ENCODE measurements at regions not wholly inside any gene's neighbourhood (a gene's known extent, or its start where the extent isn't known, plus 50 kb on each side); places are given as distances from the start of the nearest gene placed in this dataset.
"Not testable (repeated sequence)": the region's sequence is repeated elsewhere in the genome, so short reads cannot be mapped to it uniquely, and the experiment has no call there.

DNA sequence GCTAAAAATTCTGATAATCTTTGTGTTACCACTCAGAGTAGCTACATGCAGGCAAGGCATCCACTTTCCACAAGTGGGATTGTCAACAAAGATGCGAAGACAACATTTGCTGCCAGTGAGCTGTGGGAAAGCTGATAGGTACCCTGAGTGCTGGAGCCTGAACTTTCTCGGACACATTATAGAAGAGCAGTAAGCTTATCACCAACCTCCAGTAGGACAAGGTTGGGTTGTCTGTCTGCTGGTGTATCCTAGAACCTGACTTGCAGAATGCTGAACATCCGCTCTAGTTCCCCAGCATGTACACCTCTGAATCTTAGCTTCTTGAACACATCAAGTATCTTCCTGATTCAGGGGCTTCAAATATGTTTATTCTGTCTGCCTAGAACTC is 103.8 kb upstream of the PPM1H start:
- no peak for DNase-seq (ENCODE audit: low spot score)

DNA sequence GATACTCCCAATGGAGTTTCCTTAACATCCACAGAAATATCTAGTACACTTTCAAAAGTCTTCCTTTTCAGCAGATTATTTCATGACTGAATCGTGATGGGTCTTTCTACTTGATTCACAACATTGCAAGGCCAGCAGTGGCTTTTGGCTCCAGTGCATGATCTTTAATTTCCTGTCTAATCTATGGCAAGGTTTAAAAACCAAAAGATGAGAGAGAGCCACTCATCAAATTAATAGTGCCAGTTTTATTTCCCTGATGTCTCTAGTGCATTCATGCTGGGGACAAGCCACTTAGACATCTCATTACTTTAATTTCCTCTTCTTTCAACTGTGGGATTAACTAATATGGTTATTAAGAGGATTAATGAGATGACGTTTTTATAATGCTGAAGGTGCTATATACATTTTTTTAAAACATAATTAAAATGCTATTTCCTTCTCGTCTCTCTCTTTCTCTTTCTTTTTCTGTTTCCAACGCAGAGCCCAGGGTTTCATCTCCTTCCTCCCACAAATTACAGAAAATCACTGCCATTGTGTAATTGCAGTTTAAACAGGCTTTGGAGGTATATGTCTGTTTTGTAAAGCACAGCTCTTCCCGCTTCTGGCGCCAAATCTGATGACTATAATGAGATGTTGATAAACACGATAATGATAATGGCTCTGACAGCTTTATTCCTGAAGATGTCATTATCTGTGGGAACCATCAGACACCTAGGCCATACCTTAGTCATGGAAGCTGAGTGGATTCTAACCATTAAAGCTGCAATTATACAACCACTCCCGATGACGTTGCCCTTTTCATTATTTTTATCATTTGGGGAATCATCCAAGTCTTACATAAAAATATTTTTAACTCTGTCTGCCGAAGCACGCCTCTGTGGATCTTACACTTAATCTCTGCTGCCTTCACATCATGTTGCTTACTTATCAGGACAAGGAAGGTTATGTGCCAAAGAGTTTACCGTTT is 103.1 kb upstream of the PPM1H start:
- DNase-seq (ENCODE audit: low spot score): no peak

DNA sequence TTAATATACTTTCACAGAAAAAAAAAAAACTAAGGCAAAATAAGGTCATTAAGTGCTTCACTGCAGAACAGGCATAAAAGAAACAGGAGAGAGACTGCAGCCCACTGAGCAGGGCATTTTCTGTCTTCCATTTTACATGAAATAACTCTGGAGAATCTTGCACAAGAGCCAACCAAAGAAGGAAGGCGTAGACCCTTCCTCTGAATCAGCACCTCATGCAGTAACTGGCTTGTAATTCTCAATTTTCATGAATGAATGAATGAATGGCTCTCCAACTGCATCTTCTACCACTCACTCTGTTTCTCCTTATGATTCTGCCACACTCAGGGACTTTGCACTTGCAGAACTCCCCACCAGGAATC is 102.0 kb upstream of the PPM1H start:
- no peak for DNase-seq (ENCODE audit: low spot score)

DNA sequence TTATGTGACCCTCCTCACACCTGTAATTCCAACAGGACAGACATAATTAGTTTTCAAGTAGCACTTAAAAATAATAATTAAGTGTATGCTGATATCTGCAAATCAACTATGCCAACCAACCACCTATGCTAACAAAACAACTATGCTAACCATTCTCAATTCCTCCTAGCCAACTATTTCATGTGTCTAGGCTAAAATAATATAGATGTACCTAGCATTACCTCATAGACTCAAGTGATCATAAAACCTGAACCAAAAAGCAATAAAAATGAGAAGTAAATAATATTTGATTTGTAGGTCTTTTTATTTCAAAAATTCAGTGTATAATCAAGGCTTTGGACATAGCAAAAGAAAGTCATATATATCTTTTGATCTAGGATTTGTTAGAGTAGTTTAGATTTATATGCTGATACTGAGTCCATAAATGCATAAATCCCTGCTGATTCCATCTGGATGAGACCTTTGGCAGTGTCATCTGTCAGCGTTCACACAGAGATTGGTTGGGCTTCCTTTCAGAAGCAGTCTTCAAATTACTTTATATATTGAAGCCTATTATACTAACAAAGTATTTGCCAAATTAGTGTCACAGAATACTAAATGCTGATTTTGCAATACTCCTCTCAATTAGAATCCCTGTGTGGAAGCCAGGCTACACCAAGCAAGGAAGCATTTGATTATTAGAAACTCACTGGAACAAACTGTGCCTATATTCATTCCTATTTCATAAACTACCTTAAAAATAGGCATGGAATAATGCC is 101.4 kb upstream of the PPM1H start:
- DNase-seq (ENCODE audit: low spot score): no peak

DNA sequence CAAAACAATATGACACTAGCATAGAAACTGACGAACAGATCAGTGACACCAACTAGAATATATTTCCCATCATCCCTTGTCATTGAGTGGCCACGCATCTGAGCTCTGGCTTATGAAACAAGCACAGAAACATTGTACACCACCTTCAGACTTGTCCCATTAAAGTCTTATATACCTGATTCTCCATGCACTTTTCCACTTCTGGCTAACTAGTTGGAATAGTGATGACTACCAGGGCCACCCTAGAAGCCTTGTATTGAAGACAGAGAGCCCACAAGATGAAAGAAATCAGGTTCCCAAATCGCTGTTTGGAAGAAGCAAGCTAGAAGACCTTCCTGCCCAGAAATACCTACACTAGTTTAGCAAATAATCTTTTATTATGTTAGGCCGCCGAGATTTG is 99.7 kb upstream of the PPM1H start:
- DNase-seq (ENCODE audit: low spot score): no peak

DNA sequence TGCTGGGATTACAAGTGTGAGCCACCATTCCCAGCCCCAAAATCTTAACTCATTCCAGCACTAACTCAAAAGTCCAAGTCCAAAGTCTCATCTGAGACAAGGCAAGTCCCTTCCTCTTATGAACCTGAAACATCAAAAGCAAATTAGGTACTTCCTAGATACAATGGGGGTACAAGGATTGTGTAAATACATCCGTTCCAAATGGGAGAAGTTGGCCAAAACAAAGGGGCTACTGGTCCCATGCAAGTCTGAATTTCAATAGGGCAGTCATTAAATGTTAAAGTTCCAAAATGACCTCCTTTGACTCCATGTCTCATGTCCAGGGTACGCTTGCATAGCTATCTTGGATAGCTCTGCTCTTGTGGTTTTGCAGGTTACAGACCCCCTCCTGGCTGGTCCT is 94.7 kb upstream of the PPM1H start:
- no peak for DNase-seq (ENCODE audit: low spot score)

DNA sequence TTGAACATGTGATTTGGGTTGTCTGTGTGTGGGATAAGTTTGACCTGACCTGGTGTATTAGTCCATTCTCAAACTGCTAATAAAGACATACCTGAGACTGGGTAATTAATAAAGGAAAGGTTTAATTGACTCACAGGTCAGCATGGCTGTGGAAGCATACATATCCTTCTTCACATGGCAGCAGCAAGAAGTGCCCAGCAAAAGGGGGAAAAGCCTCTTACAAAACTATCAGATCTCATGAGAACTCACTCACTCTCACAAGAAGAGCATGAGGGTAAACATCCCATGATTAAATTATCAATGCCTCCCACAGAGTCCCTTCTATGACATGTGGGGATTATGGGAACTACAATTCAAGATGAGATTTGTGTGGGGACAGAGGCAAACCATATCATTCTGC is 94.0 kb upstream of the PPM1H start:
- no peak for DNase-seq (ENCODE audit: low spot score)

DNA sequence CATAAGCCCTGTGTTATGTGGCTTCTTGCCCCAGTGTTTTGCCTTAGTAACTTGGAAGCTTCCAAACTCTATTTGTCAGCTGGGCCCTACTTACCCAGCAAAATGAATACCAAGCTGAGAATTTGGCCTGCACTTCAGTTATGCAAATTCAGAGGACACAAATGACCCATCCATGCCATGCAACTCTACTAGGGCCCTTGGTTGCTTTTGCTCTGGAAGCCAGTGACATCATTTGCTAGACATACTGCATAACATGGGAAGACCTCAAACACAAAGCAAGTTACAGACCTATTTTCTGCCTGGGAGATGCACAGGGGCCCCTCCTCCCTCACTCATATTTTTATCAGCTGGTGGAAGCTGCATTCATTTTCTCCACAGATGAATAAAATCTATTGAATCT is 90.2 kb upstream of the PPM1H start:
- DNase-seq (ENCODE audit: low spot score): no peak

DNA sequence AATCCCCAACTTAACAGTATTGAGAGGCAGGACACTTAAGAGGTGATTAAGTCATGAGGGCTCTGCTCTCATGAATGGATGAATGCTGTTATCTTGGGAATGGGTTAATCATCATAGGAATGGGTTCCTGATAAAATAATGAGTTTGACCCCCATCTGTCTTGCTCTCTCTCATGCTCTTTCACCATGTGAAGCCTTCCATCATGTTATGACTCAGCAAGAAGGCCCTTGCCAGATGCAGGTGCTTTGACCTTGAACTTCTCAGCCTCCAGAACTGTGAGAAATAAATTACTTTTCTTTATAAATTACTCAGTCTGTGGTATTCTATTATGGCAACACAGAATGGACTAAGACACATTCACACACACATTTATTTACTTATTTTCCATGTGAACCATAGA is 89.0 kb upstream of the PPM1H start:
- DNase-seq (ENCODE audit: low spot score): no peak

DNA sequence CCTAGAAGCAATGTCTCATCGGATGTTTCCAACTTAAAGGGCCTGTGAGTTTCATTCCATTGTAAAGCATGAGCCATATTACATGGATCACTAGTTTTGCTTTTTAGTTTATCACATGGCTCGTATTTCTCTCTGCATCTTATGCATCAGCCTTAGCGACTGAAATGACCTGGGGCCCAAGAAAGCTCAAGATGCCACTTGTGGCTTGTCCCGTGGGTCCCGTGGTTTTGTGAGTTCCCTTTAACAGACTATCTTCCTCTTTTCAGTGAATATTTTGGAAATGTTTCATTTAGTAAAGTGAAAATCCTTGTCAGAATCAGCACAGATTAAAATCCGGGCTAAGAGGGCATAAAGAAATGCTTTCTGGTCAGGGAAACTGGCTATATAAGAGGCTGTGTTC is 86.2 kb upstream of the PPM1H start:
- no peak for DNase-seq (ENCODE audit: low spot score)

DNA sequence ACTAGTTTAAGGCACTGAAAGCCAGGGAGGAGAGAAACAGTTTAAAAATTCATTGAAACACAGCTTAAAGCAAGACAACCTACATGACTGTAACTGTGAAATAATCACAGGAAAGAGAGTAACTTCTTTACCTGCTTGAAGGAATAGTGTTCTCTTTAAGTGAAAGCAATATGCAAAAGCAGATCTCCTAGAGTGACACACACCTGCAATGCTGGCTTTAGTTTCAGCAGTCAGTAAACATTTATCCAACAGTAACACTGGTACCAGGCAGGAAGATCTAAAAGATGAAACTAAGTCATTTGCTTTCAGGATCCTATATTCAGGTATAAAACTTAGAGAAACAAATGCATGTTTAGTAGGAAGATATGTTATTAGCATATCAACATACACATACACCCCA is 85.3 kb upstream of the PPM1H start:
- no peak for DNase-seq (ENCODE audit: low spot score)

DNA sequence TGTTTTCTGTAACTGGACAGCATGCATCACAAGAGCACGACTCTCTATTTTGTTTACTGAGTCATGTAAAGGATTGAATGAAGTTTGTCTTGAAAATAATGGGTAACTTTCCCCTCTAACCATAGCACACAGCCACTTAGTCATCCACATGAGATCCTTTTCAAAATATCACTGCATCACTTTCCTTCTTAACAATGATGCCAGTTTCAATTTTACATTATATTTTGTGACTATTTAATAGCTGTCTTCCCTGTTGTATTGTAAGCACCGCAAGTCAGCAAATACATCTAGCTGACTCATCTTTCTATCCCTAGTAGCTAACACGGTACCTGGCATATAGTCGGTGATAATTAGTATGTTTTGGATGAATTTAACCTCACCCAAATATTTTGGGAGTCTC is 83.3 kb upstream of the PPM1H start:
- DNase-seq (ENCODE audit: low spot score): no peak

DNA sequence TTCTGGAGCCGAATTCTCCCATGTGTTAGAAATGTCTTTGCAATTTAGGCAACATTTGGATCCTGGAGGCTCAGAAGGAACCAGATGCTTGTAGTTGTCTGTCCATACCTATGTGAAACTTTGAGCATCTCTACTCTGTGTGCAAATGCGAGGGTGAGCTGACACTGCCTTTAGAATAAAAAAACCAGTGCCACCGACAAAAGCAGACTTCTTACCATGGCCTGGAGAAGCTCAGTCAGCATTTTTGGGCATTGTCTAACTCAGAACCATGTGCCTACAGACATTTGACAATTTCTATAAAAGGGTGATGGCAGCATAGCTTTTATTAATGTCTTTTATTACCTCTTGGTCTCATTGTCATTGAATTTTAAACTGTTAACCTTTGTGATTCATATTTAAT is 78.4 kb upstream of the PPM1H start:
- no peak for DNase-seq (ENCODE audit: low spot score)

DNA sequence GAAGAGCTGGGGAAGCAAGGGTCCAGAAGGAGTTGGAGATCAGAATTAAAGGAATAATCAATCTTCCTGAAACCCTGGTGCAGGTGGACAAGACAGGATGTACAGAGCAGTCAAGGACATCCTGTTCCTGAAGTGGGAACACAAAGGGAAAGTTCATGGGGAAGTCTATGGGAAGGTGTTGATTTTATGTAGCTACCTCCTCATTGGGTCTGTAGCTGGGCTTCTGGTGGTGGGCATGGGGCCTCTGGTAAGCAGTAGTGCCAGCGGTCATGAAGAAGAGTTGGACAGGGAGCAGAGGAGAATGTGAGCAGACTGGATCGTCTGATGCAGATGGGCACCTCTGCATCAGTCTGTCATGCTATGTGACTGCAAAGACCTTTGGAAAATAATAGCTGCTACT is 75.7 kb upstream of the PPM1H start:
- DNase-seq (ENCODE audit: low spot score): no peak

DNA sequence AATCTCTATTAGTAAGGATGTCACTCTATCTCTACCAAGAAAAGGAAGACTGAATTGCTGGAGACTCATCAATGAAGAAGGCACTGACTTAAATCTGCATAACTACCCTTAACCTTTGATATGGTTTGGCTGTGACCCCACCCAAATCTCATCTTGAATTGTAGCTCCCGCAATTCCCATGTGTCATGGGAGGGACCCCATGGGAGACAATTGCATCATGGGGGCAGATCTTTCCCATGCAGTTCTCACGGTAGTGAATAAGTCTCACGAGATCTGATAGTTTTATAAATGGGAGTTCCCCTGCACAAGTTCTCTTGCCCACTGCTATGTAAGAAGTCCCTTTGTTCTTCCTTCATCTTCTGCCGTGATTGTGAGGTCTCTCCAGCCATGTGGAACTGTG is 73.4 kb upstream of the PPM1H start:
- no peak for DNase-seq (ENCODE audit: low spot score)

DNA sequence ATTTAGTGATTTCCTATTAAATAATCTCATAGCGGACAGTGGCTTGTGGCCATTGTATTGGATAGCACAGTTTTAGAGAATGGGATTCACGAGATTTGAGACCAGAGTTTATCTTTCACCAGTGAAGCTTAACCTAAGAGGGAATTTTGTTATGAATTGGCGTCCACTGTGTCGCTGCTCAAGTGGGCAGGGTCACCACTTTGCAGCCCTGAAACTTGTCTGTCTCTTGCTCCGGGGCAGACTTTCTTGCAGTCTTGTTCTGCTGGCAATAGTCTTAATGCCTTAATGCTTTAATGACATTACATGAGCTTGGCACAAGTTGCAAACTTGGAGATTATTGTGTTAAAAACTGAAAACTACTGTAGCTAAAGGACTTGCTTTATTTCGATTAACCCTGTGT is 72.8 kb upstream of the PPM1H start:
- no peak for DNase-seq (ENCODE audit: low spot score)

DNA sequence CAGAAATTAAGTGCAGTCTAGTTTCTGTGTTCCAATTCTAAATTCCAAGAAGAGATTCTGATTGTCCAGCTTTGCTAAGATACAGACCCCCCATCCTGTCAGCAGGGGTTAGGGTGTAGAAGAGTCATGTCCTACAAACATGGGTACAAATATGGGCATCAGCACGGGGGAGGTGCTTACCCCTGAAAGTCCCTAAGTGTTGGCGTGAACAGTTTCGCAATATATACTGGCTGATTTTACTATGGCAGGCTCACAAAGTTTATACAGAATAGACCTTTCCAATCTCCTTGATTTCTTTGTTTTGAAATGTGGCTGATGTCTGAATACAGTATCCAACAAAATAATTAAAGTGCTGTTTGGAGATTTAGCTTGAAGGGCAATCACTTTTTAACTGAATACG is 71.6 kb upstream of the PPM1H start:
- no peak for DNase-seq (ENCODE audit: low spot score)

DNA sequence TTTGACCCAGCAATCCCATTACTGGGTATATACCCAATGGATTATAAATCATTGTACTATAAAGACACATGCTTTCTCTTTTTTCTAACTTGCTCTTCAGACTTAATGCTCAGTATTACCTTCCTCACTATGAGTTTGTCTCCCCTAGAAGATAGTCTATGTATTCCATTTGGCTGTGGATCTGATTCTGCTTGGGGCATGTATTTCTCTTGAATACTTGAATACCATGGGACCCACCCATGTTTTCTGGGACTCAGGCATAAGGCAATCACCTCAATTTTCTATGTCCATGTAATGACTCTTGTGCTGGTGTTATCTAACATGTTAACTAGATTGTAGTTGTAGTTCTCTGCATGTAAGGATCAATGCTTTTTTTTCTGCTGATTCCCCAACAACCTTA is 70.4 kb upstream of the PPM1H start:
- DNase-seq (ENCODE audit: low spot score): no peak

DNA sequence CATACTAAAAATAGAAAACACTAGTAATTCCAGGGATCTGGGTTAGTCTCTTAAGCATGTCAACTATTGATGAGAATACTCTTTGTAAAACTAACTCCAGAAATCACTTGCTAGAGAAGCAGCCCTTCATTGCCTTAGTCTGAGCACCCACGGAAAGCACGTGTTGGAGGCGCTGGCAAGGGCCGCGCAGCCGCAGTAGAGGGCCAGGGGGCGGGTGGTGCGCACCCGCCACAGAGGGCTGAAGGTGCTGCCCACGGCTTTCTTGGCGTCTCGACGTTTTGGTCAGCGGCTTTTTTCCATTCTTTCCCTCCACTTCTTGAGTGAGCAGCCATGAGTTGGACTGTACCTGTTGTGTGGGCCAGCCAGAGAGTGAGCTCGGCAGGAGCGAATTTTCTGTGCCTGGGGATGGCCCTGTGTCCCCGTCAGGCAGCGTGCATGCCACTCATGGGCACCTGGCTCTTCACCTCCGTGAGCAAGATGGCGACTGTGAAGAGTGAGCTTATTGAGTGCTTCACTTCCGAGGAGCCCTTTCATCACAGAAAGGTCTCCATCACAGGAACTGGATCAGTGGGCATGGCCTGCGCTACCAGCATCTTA is 68.4 kb upstream of the PPM1H start:
- no peak for DNase-seq (ENCODE audit: low spot score)

DNA sequence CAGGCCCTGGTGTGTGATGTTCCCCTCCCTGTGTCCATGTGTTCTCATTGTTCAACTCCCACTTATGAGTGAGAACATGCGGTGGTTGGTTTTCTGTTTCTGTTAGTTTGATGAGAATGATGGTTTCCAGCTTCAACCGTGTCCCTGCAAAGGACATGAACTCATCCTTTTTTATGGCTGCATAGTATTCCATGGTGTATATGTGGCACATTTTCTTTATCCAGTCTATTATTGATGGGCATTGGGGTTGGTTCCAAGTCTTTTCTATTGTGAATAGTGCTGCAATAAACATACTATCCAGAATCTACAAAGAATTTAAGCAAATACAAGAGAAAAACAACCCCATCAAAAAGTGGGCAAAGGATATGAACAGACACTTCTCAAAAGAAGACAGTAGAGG is 67.1 kb upstream of the PPM1H start:
- DNase-seq (ENCODE audit: low spot score): not testable (repeated sequence)

DNA sequence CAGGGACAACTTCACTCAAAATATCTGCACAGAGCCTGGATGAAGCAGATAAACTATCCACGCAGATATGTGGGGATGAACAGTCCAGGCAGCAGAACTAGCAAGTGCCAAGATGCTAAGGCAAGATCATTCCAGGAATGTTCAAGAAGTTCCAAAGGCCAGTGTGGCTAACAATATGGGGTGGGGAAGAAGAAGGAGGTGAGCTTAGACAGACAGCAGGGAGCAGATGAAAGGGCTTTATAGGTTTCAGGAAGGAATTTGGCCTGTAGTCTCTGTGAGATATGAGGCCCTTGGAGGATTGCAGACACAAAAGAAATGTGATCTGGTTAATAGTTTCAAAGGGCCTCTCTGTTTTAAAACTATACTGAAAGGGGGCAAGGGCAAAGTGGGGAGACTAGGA is 63.5 kb upstream of the PPM1H start:
- DNase-seq (ENCODE audit: low spot score): no peak

DNA sequence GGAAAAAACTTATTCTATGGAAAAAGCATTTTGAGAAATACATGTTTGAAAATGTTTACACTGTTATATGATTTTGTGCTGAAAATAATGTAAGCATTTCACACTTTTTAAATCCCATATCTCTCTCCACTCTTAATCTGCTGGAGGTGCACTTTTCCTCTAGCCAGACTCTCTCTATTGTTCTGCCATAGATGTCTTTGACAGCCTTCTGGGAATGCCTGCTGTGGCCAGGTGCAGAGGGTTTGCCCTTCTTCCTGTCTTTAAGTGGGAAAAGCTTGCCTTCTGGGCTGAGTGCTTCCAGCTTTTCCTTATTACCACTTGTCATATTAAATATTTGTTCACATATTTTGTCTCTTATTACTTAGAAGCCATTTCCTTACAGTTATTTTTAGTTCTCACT is 60.1 kb upstream of the PPM1H start:
- no peak for DNase-seq (ENCODE audit: low spot score)

DNA sequence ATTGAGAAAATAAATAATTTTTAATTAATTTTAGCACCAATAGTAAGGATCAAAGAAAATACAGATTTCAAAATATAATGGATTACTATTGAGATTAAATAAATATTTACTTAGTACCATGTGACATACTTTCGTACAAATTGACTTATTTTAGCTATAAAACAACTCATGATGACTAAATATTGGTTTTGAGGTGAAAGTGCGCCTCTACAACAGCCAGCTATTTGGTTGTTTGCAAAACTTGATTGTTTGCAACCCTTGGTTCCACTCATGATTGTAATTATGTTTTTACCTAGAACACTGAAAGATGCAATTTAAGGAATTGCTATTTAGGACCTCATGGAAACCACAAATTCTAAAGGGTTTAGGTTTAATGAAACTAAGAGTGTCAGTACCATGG is 51.9 kb upstream of the PPM1H start:
- no peak for DNase-seq (ENCODE audit: low spot score)

Measured in pons (tissue), 1 donor.